ENCODE measurements at regions not wholly inside any gene's neighbourhood (a gene's known extent, or its start where the extent isn't known, plus 50 kb on each side); places are given as distances from the start of the nearest gene placed in this dataset.
A peak's percentile ranks its signal among the peaks of the same experiment; 100 is the strongest.
"Not testable (repeated sequence)": the region's sequence is repeated elsewhere in the genome, so short reads cannot be mapped to it uniquely, and the experiment has no call there.

DNA sequence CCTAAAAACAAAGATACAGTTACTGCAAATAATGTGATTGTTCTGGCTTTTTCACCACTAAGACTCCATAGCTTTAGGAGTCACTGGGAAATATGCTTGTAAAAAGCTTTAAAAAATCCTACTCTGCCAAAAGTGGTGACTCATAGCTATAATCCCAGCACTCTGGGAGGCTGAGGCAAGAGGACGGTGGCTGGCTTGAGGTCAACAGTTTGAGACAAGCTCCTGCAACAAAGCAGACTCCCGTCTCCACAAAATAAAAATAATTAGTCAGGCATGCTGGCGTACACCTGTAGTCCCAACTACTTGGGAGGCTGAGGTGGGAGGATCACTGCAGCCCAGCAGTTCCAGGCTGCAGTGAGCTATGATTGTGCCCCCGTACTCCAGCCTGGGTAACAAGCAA is 406.4 kb downstream of the HTR1A start:
- no peak for DNase-seq (ENCODE audit: low spot score)

DNA sequence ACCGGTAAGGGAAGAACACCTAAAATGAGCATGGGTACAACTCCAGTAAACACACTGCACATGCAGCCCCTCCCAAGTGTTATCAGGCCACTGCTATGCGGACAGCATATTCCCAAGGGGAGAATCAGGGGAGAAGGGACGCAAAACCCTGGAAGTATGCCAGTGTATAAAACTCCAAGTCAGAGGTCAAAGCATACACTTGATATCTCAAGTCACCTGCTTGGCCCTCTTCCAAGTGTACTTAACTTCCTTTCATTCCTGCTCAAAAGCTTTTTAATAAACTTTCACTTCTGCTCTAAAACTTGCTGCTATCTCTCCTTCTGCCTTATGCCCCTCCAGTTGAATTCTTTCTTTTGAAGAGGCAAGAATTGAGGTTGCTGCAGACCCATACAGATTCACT is 408.1 kb downstream of the HTR1A start:
- DNase-seq (ENCODE audit: low spot score) = no peak

DNA sequence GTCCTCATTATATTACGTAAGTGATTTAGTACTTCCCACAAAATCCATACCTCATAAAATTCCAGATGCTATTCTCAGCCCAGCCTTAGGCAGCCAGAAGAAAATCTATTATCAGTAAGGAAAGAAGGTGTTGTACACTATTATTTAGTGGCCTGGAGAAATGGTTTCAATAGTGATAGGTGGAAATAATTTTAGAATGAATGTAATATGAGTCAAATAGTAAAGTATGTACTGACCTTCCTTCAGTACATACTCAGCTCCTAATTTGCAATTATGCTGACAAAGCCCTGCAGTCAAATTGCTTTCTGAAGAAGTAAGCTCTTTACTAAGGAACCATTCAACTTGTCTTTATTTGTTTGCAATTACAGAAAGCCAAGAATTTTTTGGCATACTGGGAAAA is 409.2 kb downstream of the HTR1A start:
- DNase-seq (ENCODE audit: low spot score) = no peak

DNA sequence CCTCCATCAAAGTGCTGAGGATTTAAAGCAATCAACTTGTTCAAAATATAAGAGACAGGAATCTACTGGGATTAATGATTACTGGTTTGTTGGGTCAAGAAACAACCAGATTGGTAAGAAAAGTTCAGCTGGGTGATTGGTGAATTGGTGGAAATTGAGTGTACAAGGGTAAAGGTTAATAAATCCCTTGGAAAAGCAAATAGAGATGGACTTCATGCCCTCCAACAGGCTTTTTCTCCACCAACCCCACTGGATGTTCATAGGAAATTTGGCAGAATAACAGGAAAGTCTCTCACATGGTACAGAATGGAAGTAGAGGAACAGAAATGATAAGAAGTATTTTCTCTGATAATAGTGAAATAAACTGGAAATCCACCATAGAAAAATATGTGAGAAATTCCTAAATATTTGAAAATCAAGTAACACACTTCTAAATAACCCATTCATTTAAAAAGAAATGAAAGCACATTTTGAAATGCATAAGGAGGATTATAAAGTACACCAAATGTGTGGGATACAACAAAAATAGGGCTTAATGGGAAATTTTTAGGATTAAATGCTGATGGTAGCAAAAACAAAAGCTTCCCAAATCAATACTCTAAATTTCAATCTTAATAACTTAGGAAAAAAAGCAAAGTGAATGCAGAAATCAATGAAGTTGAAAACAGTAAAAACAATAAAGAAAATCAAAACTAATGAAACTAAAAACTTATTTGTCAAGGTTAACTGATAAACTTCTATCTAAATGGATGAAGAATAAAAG is 426.2 kb downstream of the HTR1A start:
- no peak for DNase-seq (ENCODE audit: low spot score)

DNA sequence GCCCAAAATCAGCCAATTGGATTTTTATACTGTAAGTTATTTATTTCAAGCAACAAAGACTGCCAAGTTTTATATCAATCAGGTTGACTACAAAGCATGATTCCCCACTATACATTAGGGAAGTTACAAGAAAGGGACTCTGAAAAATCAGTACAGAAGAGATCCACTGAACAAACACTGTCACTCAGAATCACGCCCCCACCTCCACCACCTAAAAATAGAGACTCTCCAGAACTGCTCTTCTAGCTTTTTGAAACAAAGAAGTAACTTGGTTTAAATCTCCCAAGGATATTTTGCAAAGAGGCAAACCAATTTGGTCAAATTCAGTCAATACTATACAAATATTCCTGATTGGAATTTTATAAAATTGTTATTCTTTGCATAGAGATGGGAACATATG is 438.0 kb downstream of the HTR1A start:
- DNase-seq (ENCODE audit: low spot score) = no peak

DNA sequence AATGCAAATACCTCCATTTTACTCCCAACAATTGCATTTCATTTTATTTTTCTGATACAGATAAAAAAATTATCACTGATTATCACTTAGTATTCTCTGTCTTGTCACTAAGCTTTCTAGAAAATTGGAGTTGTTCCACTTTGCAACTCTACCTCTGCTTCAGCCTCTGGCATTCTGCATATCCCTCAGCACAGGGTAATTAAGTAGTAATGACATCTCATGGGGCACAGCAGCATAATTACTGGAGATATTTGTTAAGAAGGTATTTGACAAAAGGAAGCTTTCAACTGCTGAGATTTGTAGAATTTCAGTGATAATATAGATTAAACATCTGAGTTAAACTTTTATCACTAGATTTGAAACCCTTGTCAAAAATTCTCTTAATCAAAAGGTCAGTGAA is 446.2 kb downstream of the HTR1A start:
- no peak for DNase-seq (ENCODE audit: low spot score)

DNA sequence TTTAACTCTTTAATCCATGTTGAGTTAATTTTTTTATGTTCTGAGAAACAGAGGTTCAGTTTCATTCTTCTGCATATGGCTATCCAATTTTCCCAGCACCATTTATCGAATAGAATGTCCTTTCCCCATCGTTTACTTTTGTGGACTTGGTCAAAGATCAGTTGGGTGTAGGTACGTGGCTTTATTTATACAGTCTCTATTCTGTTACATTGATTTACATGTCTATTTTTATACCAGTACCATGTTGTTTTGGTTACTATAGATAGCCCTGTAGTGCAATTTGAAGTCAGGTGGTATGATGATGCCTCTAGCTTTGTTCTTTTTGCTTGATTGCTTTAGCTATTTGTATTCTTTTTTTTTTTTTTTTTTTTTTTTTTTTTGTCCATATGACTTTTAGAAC is 462.0 kb downstream of the HTR1A start:
- no peak for DNase-seq (ENCODE audit: low spot score)

DNA sequence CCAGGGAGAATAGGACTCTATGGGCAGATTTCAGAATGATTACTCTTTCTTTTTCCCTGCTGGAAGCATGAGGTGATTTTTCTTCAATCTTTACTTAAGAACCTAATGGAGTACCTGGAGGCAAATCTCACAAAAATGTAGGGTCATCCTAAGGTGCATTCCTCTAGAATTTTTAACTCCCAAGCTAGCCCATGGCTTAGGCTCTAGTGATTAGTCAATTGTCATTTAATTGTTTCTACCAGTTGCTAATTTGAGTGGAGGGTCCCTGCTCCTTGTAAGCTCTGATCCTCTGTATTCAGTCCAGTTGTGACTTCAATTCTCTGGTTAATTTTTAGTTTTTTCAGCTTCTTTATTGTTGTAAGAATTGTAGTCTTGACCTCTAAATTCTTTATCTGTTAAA is 467.0 kb downstream of the HTR1A start:
- DNase-seq (ENCODE audit: low spot score) = no peak

DNA sequence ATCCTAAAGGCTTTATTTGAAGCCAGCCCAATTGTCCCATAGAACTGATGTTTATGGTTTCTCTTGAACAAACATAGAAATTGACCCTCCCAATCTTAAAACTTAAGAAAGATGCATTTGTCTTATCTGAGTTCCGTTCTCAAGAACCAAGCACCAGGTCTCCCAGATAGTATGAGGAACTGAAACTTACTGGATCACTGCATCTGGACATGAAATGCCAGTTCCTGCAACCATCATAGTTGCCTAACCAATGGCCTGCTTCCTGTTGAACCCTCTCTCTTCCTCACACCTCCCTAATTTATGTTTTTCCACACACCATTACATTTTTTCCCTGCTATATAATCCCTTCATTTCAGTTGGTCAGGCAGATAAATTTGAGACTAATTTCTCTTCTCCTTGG is 478.9 kb downstream of the HTR1A start:
- DNase-seq (ENCODE audit: low spot score) = no peak

DNA sequence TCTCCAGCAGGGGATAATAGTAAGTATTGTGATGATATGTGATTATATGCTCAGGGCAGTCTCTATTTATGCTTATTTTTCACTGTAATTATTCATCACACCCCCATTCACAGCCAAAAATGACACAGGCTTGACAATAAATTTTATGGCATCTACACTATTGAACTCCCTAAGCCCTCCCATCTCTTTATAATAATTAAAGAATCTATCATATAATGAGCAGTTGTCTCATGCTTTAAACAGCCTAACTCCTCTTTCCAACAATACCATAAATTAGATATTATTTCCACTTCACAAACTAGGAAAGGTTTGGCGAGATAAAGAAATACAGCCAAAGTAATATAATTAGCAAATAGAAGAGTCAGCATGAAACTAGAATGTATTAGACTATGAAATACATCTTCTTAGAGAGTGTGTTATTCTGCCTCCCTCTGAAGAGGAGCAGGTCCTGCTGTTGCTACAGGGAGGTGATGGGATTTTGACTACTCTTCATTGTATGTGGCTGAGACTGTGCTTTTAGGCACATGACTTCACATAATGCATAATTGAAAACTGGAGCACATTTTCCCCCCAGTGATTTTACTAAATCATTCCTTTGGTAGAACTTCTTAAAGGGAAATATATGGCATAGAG is 488.8 kb downstream of the HTR1A start:
- no peak for DNase-seq (ENCODE audit: low spot score)

DNA sequence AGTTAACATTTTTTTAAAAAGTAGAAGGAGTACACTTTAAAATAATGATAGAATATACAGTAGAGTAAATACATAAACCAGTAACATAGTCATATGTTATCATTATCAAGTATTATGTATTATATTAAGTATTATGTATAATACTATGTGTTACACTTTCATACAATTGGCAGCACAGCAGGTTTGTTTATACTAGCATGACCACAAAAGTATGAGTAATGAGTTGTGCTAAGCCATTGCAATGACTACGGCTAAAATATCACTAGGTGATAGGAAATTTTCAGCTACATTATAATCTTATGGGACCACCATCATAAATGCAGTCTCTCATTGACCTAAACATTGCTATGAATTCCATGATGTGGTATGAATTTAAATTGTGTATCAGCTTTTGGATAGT is 506.0 kb downstream of the HTR1A start:
- no peak for DNase-seq (ENCODE audit: low spot score)

DNA sequence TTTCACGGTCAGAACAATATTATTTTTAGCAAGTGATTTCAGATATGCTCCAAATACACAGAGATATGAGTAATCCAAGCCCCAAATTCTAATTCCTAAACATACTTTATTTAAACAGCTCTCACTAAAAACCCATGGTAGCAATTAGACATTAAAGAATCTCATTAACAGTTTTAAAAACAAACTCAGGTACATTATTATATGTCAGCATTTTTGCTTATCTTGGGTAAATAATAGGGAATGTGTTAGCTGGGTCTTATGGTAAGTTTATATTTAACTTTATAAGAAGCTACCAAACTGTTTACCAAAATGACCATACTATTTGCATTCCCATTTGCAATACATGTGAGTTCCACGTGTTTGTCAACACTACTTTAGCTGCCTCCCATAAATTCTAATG is 511.1 kb downstream of the HTR1A start:
- DNase-seq (ENCODE audit: low spot score) = no peak

DNA sequence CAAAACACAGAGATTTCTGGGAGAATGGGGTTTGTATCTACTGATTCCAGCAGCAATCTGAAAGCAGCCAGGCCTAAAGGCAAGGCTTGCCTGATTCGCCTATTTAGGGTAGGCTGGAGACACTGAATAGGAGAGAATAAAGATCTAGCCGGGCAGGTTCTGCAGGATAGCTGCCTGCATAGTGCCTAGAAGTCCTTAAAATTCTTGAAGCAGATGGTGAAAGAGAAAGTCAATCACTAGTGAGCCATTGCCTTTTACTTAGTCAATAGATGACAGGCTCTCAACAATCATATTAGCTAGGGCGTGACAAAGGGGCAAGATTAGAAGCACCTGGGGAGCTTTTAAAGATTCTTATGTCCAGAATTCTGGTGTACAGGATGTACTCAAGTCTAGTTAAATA is 522.7 kb downstream of the HTR1A start:
- no peak for DNase-seq (ENCODE audit: low spot score)

DNA sequence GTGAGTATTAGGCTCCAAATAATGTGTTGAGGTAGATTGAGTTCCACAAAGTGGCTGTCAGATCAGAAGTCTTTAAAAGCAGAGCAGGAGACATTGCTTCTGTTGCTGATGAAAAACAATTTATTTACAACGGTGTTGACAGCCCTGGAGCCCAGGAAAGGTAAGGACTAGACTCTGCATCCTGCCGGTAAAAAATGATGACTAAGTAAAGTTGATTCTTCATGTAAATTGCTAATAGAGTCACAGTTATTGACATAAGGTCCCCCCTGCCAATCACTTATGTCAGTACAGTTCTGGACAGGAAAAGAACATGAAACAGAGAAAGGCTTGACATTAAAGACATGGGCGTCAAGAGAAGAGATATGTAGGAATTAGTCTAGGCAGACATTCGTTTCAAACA is 552.5 kb downstream of the HTR1A start:
- DNase-seq (ENCODE audit: low spot score) = no peak

DNA sequence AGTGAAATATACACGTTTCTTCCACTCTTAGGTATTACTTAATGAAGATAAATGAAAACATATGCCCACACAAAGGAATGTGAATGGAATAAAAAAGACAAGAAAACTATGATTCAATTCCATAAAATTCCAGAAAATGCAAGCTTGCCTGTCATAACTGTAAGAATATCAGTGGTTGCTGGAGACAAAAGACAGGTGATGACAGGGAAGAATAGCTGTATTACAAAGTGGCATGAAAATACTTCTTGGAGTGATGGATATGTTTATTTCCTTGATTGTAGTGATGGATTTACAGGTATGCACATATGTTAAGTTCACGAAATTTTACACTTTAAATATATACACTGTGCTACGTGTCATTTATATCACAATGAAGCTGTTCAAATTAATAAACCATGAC is 553.3 kb downstream of the HTR1A start:
- no peak for DNase-seq (ENCODE audit: low spot score)

DNA sequence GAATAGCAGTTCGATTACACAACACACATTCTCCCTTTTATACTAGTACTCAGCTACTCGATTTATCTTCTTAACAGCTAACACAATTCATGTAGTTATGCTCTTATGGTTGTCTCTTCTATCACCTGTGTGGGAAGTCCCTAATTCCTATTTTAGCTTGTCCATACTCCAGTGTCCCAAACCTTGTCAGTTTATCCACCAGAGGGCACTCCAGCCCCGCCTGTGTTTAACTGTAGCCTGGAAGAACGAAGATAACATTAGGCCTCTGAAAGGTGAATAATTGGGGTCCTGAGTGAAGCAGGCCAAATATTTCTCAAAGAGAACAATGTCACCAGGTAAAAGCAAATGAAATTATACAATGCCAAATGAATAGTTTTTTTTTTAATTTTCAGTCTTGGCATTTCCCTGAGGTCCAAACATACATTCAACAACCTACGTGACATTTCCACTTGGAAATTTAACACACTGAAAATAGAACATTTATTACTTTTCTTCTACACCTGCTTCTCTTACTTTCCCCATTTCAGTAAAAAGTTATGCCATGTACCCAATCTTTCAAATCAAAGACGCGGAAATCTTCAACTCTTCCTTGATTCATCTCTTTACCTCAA is 560.7 kb downstream of the HTR1A start:
- peak; percentile 48 for DNase-seq (ENCODE audit: low spot score)

DNA sequence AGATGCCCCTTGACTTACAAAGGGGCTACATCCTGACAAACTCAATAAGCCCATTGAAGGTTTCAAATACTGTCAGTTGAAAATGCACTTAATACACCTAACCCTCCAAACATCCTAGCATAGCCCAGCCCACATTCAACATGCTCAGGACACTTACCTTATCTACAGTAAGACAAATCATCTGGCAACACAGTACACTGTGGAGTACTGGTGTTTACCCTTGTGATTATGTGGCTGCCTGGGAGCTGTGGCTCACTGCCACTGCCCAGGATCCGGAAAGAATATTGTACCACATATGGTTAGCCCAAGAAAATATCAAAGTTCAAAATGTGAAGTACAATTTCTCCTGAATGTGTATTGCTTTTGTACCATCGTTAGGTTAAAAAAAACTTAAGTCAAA is 562.2 kb downstream of the HTR1A start:
- DNase-seq (ENCODE audit: low spot score) = no peak

DNA sequence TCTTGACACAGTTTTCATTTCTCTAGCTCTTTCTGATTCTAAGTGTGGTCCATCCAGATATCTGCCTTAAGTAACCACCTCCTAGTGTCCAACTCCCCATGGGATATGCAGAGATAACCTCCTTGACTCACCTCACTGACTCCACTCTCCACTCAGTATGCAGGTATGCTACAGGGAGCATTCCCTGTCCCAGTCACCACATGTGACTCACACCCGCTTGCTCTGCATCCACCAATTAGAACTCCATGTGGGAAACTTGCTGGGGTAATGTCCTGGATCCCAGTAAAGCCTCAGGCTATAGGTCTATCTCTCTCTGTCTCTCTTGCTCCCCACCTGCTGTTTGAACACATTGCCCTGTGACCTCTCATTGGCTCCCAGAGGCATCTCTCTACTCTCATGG is 563.9 kb downstream of the HTR1A start:
- DNase-seq (ENCODE audit: low spot score) = no peak

DNA sequence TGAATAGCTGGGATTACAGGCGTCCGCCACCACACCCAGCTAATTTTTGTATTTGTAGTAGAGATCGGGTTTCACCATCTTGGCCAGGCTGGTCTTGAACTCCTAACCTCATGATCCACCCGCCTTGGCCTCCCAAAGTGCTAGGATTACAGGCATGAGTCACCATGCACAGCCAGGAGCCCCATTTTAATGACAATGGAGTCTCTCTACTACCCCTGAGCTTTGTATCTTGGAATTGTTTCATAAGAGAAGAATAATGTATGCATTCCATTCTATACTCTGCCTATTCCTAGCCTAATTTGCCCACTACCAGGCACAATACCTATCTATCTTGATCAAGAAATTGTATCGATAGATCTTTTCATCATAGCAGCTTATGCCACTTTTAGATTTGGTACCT is 574.1 kb downstream of the HTR1A start:
- DNase-seq (ENCODE audit: low spot score) = not testable (repeated sequence)

DNA sequence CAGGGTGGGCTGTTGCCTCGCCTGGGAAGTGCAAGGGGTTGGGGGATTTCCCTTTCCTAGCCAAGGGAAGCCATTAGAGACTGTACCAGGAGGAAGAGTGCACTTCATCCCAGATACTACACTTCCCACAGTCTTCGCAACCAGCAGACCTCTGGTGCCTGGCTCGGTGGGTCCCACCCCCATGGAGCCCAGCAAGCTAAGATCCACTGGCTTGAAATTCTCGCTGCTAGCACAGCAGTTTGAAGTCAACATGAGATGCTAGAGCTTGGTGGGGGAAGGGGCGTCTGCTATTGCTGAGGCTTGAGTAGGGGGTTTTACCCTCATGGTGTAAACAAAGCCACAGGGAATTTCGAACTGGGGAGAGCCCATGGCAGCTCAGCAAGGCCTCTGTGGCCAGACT is 586.4 kb downstream of the HTR1A start:
- no peak for DNase-seq (ENCODE audit: low spot score)

DNA sequence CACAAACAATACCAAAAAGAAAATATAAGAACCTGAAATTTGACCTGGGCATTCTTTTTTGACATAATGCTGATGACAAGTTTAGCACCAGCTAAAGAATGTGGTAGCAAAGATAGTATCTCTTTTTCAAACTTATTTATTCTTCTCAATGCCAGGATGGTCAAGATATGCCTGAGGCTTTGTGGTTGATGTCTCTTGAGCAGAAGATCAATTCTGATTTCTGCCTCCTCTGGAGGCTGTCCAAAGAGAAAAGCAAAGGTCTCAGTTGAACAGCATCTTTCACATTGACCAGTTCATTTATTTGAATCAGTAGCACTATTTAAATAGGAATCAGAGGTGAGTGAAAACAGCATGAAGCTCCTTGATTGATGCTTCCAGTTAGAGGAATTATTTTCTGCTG is 588.2 kb downstream of the HTR1A start:
- no peak for DNase-seq (ENCODE audit: low spot score)

DNA sequence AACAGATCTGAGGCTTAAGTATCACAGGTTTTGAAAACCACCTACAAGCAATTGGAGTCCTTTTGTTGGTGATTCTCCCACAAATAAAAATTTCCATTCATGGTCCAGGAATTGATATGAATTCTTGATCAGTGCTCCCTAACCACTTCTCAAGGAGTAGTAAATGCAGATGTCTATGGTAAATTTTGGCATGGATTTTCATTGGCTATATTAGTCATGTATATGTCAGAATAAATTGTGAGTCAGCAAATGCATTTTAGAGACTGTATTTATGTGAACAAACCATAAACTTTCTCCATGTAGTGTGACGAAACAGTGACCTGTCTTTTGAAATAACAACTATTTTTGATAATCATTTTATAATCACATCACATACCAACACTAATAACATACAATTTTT is 611.1 kb downstream of the HTR1A start:
- no peak for DNase-seq (ENCODE audit: low spot score)

DNA sequence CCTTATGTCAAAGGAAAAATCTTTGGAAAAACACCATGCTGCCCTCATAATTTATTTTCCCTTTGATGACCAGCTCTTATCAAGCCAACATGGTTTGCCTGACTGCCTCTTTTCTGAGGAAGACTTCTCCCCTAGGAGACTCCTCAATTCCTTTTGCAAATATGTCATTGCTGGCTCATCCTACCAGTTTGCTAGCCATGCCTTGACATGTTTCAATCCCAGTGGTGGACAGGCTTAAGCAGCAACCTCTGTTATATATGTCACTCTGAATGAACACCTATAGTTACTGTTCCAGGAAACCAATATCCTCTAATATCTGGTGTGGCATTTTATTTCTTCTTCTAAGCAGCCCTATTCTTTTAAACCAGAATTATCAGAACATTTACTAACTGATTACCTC is 615.8 kb downstream of the HTR1A start:
- no peak for DNase-seq (ENCODE audit: low spot score)

DNA sequence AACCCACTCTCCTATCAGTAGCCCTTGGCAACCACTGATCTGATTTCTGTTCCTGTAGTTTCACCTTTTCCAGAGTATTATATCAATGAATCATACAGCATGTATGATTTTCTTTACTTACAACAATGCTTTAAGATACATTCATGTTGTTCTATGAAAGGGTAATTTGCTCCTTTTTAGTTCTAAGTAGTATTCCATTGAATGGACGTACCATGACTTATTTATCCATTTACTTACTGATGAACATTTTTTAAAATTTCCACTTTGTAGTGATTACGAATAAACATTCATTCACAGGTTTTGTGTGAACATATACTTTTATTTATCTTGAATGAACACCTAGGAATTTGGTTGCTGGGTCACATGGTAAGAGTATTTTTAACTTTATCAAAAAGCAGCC is 620.8 kb downstream of the HTR1A start:
- DNase-seq (ENCODE audit: low spot score) = no peak

Measured in D341Med (cell line).